NB4 (cell line): ENCODE measurements at regions not wholly inside any gene's neighbourhood (a gene's known extent, or its start where the extent isn't known, plus 50 kb on each side); places are given as distances from the start of the nearest gene placed in this dataset.

Experiments used
- DNase-seq: peaks from one replicate; pipeline ENCODE4 v3.0.0; 2010; ENCODE audit warnings: low read depth
- H3K4me3 ChIP-seq: one replicate; pipeline ENCODE4 v1.5.1; 2011; ENCODE audit warnings: mild to moderate bottlenecking, low read depth, low read length, moderate library complexity
- CTCF ChIP-seq: IDR thresholded peaks from one replicate; pipeline ENCODE4 v1.5.1; 2012; ENCODE audit warnings: low read depth, low read length
- MAX ChIP-seq: IDR thresholded peaks from 2 replicates; pipeline ENCODE4 v1.6.1; 2011; ENCODE audit warnings: low read depth, low read length
- MYC ChIP-seq: IDR thresholded peaks from 2 replicates; pipeline ENCODE4 v1.6.1; 2011; ENCODE audit warnings: low read depth, low read length
- POLR2A ChIP-seq: IDR thresholded peaks from 2 replicates; pipeline ENCODE4 v1.6.1; 2011; ENCODE audit warnings: mild to moderate bottlenecking; ENCODE audit not compliant: insufficient read length; ENCODE audit errors: extremely low read depth

GRCh38 chr6:40929176-40929575 lies 109.8 kb downstream of the UNC5CL start:
- DNase-seq = no peak

GRCh38 chr6:40928763-40929162 lies 110.3 kb downstream of the UNC5CL start:
- no peak for DNase-seq
- no peak for TF ChIP-seq MYC
- no peak for TF ChIP-seq CTCF
- TF ChIP-seq MAX = no peak
- TF ChIP-seq POLR2A = no peak
- H3K4me3 ChIP-seq = no peak overlapping the region

More at GRCh38 chr6:40929176-40929575, 109.8 kb downstream of the UNC5CL start:
- H3K4me3 ChIP-seq = no peak overlapping the region
- TF ChIP-seq CTCF = no peak
- no peak for TF ChIP-seq POLR2A
- TF ChIP-seq MYC = no peak
- no peak for TF ChIP-seq MAX

GRCh38 chr6:40928307-40928706 lies 110.7 kb downstream of the UNC5CL start:
- no peak for DNase-seq
- TF ChIP-seq CTCF = no peak
- TF ChIP-seq POLR2A = no peak
- TF ChIP-seq MYC = no peak
- TF ChIP-seq MAX = no peak
- H3K4me3 ChIP-seq = no peak overlapping the region

GRCh38 chr6:40925341-40925740 lies 113.7 kb downstream of the UNC5CL start:
- peak; percentile 14 for DNase-seq
- H3K4me3 ChIP-seq = no peak overlapping the region
- TF ChIP-seq POLR2A = no peak
- TF ChIP-seq MAX = no peak
- TF ChIP-seq CTCF = no peak
- TF ChIP-seq MYC = no peak

- TF ChIP-seq MYC = no peak
- DNase-seq = no peak
- no peak overlapping the region for H3K4me3 ChIP-seq
Measured at GRCh38 chr6:40924839-40925238, 114.2 kb downstream of the UNC5CL start.

GRCh38 chr6:40923880-40924279 lies 115.1 kb downstream of the UNC5CL start:
- TF ChIP-seq MYC (no peak), POLR2A (no peak), MAX (no peak), CTCF (no peak)
- no peak for DNase-seq
- no peak overlapping the region for H3K4me3 ChIP-seq
